ENCODE measurements at regions not wholly inside any gene's neighbourhood (a gene's known extent, or its start where the extent isn't known, plus 50 kb on each side); places are given as distances from the start of the nearest gene placed in this dataset.

- BruUV-seq (replicated peaks), result no TSS peak
- Histone ChIP-seq H3F3A (ENCODE audit: insufficient read depth, low read depth) (no peaks in the 10 kb centered on the region), H2AFZ (no peak overlapping the region), H3K9me2 (ENCODE audit: insufficient read depth) (no peaks in the 10 kb centered on the region), H3K36me3 (ENCODE audit: low read depth) (no peaks in the 10 kb centered on the region), H3K27me3 (ENCODE audit: insufficient read depth, low read depth) (no peaks in the 10 kb centered on the region), H3K4me3 (no peak overlapping the region), H3K79me2 (ENCODE audit: low read depth) (no peaks in the 10 kb centered on the region), H3K9me3 (ENCODE audit: insufficient read depth, low read depth) (no peaks in the 10 kb centered on the region), H3K4me2 (no peak overlapping the region), H4K20me1 (ENCODE audit: insufficient read depth) (no peaks in the 10 kb centered on the region), H3K27ac (no peak overlapping the region), H3K4me1 (replicated peaks; ENCODE audit: insufficient read depth) (no peaks in the 10 kb centered on the region)
- intact Hi-C loops (cut with micrococcal nuclease; ENCODE audit: unreplicated experiment), result no loop called here
- POLR2A ChIA-PET (ENCODE audit: unreplicated experiment), result no interaction called here
- TF ChIP-seq CTCF (conservative IDR thresholded peaks at IDR 0.05) (no peak), EZH2 (IDR thresholded peaks at IDR 0.05; ENCODE audit: low read depth) (no peak)
- DNase-seq, result no peak
- CTCF ChIA-PET, result no interaction called here
Observed at GRCh38 chr6:51429017-51429712, 610.5 kb downstream of the TFAP2B start.

- intact Hi-C loops (cut with micrococcal nuclease; ENCODE audit: unreplicated experiment), result no loop called here
- Histone ChIP-seq H3K79me2 (ENCODE audit: low read depth) (no peaks in the 10 kb centered on the region), H3K9me2 (ENCODE audit: insufficient read depth) (no peaks in the 10 kb centered on the region), H3K9me3 (ENCODE audit: insufficient read depth, low read depth) (no peaks in the 10 kb centered on the region), H3K4me2 (no peak overlapping the region), H3F3A (ENCODE audit: insufficient read depth, low read depth) (no peaks in the 10 kb centered on the region), H3K36me3 (ENCODE audit: low read depth) (no peaks in the 10 kb centered on the region), H4K20me1 (ENCODE audit: insufficient read depth) (no peaks in the 10 kb centered on the region), H3K27ac (no peak overlapping the region), H3K4me3 (no peak overlapping the region), H3K4me1 (replicated peaks; ENCODE audit: insufficient read depth) (no peaks in the 10 kb centered on the region), H3K27me3 (ENCODE audit: insufficient read depth, low read depth) (no peaks in the 10 kb centered on the region), H2AFZ (no peak overlapping the region)
- POLR2A ChIA-PET (ENCODE audit: unreplicated experiment), result no interaction called here
- no peak for DNase-seq
- TF ChIP-seq EZH2 (IDR thresholded peaks at IDR 0.05; ENCODE audit: low read depth) (no peak), CTCF (conservative IDR thresholded peaks at IDR 0.05) (no peak)
- no TSS peak for BruUV-seq (replicated peaks)
- CTCF ChIA-PET, result no interaction called here
Observed at GRCh38 chr6:51430589-51430988, 611.9 kb downstream of the TFAP2B start.

- no peaks in the 10 kb centered on the region for H3K9me2 ChIP-seq (ENCODE audit: insufficient read depth)
- H4K20me1 ChIP-seq (ENCODE audit: insufficient read depth), result no peaks in the 10 kb centered on the region
- intact Hi-C loops (cut with micrococcal nuclease; ENCODE audit: unreplicated experiment), result no loop called here
- H3K4me3 ChIP-seq, result no peak overlapping the region
- no peaks in the 10 kb centered on the region for H3K36me3 ChIP-seq (ENCODE audit: low read depth)
- H3K9me3 ChIP-seq (ENCODE audit: insufficient read depth, low read depth), result no peaks in the 10 kb centered on the region
- no peak for DNase-seq
- BruUV-seq (replicated peaks), result no TSS peak
- H3K27ac ChIP-seq, result no peak overlapping the region
- no peak overlapping the region for H3K4me2 ChIP-seq
- ChIA-PET POLR2A (ENCODE audit: unreplicated experiment) (no interaction called here), CTCF (no interaction called here)
- TF ChIP-seq CTCF (conservative IDR thresholded peaks at IDR 0.05) (no peak), EZH2 (IDR thresholded peaks at IDR 0.05; ENCODE audit: low read depth) (no peak)
- H3K79me2 ChIP-seq (ENCODE audit: low read depth), result no peaks in the 10 kb centered on the region
- H2AFZ ChIP-seq, result no peak overlapping the region
- no peaks in the 10 kb centered on the region for H3K4me1 ChIP-seq (replicated peaks; ENCODE audit: insufficient read depth)
- H3F3A ChIP-seq (ENCODE audit: insufficient read depth, low read depth), result no peaks in the 10 kb centered on the region
- no peaks in the 10 kb centered on the region for H3K27me3 ChIP-seq (ENCODE audit: insufficient read depth, low read depth)
Observed at GRCh38 chr6:51432481-51432880, 613.8 kb downstream of the TFAP2B start.
